NCI-H526 (cell line): ENCODE measurements at regions not wholly inside any gene's neighbourhood (a gene's known extent, or its start where the extent isn't known, plus 50 kb on each side); places are given as distances from the start of the nearest gene placed in this dataset.
A peak's percentile ranks its signal among the peaks of the same experiment; 100 is the strongest.

Source experiments
- DNase-seq, 2 experiments: peaks; one replicate each; lab custom pipeline; 2025; lab: John Stamatoyannopoulos, UW

DNA sequence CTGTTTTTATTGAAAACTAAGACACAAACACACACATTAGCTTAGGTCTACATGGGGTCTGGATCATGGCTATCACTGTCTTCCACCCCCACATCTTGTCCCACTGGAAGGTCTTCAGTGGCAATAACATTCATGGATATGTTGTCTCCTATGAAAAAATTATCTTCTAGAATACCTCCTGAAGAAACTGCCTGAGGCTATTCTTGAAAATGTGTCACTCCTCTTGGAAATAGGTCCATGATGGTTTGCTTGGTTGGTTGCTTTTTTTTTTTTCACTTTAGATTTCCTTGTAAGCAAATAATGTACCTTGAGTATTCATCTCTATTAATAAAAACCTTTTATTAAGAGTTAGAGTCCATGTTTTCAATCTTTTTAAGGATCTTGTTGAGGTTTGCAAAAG, 195.3 kb upstream of the PDE5A start:
- DNase-seq = no peak

- DNase-seq = no peak
These were observed 194.4 kb upstream of the PDE5A start for GRCh38 chr4:119823045-119823444.

- no peak for DNase-seq
These were observed 187.9 kb upstream of the PDE5A start for GRCh38 chr4:119816473-119816872.

DNA sequence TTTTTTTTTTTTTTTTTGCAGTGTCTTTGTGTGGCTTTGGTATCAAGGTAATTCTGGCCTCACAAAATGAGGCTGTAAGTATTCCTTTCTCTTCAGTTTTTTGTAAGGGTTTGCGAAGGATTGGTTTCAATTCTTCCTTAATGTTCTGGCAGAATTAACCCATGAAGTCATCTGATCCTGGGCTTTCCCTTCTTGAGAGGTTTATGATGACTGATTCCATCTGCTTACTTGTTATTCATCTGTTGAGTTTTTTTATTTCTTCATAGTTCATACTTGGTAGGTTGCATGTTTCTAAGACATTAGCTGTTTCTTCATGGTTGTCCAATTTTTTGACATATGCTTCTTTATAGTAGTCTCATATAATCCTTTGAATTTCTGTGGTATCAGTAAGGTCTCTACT, 181.4 kb upstream of the PDE5A start:
- DNase-seq = no peak

DNA sequence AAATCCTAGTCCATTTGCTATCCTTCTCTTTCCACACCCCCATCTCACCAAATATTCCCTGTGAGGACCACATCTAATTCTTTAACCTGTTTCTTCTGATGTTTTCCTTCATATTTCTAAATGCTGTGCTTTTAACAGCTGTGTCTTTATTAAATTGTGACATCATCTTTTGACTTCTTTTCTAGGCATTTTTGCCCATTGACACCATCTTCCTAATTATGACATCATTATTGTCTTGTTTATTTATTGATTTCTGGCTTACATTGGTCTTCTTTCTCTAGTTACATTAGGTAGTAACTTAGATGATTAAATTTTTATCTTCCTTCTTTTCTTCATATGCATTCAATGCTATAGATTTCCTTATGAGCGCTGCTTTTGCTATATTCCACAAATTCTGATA, 175.8 kb upstream of the PDE5A start:
- no peak for DNase-seq

GRCh38 chr4:119797238-119797894, 168.8 kb upstream of the PDE5A start:
- no peak for DNase-seq

DNA sequence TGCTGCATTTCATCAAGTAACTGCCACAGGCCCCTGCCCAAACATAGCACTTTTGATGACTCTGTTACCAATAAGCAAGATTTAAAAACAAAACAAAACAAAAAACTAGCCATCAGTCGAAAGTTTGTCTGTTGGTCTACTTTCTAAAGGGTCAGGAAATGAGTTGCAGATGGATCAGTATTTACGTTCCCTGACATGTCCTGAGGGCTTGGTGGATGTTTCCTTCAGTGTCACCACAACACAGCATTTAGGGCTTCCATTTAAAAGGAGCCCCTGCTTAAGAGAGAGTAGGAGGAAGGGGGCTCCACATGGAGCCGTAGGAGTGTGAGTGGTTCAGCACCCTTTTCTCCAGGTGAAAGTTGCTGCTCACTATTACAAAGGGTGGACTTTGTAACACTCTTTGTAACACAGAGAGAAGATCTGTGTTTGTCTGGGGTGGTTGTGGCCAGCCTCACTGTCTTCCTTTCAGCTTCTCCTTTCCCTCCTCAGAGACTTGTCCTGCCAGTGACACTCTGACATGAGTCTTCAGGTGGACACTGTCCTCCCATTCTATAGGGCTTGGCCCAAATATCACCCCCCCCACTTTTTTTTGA, 167.5 kb upstream of the PDE5A start:
- no peak for DNase-seq

GRCh38 chr4:119794681-119795080, 166.1 kb upstream of the PDE5A start:
- DNase-seq = peak in 1 of 2 experiments; percentile 18

GRCh38 chr4:119794113-119794512, 165.5 kb upstream of the PDE5A start:
- DNase-seq = peak in 1 of 2 experiments; percentile 12

GRCh38 chr4:119788349-119789266, 160.0 kb upstream of the PDE5A start:
- no peak for DNase-seq

DNA sequence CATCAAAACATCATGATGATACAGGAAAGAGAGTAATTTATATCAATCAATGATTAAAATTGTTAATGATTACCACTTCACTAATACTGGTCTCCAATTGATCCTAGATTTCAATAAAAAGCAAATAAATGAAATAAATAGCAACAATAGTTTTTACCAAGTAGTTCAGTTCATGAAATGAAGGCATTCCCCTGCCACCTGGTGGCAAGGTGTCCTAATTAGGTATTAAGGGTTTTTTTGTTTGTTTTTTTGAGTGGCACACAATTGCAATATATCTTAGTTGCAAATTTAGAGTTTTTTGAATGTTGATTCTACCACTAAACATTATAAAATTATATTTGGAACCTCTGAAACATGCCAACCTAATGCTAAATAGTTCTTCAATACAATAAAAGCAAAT, 157.4 kb upstream of the PDE5A start:
- peak in 1 of 2 experiments; percentile 27 for DNase-seq

- no peak for DNase-seq
These were observed 154.8 kb upstream of the PDE5A start for GRCh38 chr4:119783189-119783983.

DNA sequence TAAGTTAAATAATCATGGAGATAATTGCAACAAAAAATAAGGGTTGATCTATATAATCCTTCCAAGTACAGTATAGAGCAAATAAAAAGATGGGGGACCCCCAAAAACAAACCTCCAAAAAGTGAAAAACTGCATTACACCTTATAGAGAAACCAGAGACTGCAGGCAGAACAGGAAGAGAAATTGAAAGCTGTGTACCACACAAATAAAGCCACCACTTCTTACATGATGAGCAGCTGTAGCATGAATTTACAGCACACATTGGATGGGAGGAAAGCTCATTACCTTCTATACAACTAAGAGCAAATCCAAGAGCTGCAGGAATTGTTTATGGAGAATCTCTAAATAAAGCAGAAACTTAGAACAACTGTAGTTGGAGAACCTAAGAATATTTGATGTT, 152.4 kb upstream of the PDE5A start:
- DNase-seq = no peak

GRCh38 chr4:119774840-119775239, 146.2 kb upstream of the PDE5A start:
- DNase-seq = peak in 1 of 2 experiments; percentile 3

- DNase-seq = no peak
These were observed 137.3 kb upstream of the PDE5A start for GRCh38 chr4:119765951-119766350.

GRCh38 chr4:119765469-119765868, 136.9 kb upstream of the PDE5A start:
- DNase-seq = no peak

DNA sequence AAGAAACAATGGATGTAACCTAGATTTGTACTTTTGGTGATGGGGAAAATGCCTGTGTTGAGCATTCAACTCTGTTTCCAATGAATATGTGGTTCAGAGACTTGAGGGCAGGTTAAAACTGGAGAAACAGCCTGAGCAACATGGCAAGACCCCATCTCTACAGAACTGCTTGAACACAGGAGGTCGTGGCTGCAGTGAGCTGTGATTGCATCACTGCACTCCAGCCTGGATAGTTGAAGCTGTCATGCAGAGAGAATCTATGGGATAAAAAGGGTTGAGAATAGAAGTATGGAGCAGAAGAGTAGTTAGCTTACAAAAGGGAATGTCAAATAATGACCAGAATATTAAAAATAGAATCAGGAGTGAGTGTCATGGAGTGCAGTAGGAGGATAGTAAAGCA, 134.8 kb upstream of the PDE5A start:
- DNase-seq = no peak

GRCh38 chr4:119755599-119755998, 127.0 kb upstream of the PDE5A start:
- DNase-seq = no peak

GRCh38 chr4:119752936-119753335, 124.3 kb upstream of the PDE5A start:
- DNase-seq = no peak

DNA sequence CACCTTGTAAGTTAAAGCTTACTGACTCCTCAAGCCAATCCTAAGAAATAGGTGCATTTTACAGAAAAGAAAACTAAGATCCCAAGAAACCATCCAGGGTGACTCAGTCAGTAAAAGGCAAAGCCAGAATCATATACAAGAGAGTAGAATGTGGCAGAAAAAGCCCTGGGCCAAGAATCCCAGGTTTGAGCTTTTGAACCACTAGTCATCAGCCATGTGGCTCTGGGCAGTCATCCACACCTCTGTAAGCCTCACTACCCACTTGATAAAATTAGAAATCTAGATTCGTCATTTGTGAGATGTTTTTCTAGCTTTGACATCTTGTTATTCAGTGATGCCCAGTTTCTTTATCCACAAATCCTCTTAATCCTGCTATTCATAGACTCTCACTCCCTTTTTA, 122.2 kb upstream of the PDE5A start:
- no peak for DNase-seq

- DNase-seq = no peak
These were observed 121.4 kb upstream of the PDE5A start for GRCh38 chr4:119750048-119750447.

DNA sequence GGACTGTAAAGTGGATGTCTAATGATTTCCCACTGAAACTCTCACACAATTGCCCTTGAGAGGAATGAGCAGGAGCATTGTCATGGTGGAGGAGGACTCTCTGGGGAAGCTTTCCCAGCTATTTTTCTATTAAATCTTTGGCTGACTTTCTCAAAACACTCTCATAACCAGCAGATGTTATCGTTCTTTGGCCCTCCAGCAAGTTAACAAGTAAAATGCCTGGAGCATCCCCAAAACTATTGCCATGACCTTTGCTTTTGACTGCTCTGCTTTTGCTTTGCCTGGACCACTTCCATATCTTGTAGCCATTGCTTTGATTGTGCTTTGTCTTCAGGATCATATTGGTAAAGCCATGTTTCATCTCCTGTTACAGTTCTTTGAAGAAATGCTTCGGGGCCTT, 120.2 kb upstream of the PDE5A start:
- DNase-seq = no peak
